ENCODE measurements at regions not wholly inside any gene's neighbourhood (a gene's known extent, or its start where the extent isn't known, plus 50 kb on each side); places are given as distances from the start of the nearest gene placed in this dataset.

DNA sequence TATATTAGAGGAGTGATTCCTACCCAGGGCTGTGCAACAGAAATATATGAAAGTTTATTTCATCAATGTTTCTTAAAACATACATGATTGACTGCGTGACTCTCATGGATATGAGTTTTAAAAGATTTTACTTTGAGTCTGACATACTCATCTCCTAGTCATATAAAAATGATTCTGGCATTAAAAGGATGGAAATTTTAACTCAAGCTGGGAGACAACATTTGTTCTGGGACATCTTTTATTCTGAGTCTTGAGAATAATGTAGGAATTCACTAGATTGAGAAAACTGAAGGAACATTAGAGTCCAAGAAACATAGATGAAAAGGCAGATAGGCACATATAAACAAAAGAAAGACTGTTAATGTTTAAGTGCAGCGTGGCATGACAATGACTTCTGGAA, 649.6 kb downstream of the SPRY1 start:
- Mint-ChIP-seq H3K4me3 (no peak overlapping the region), H3K4me1 (ENCODE audit: unreplicated experiment) (no peaks in the 10 kb centered on the region), H3K27ac (peak overlapping the region; percentile 53), H3K27me3 (no peaks in the 10 kb centered on the region), H3K9me3 (peaks cover 7% of the 10 kb centered on the region), H3K36me3 (peaks cover 6% of the 10 kb centered on the region)
- TF ChIP-seq, protein P1, sequence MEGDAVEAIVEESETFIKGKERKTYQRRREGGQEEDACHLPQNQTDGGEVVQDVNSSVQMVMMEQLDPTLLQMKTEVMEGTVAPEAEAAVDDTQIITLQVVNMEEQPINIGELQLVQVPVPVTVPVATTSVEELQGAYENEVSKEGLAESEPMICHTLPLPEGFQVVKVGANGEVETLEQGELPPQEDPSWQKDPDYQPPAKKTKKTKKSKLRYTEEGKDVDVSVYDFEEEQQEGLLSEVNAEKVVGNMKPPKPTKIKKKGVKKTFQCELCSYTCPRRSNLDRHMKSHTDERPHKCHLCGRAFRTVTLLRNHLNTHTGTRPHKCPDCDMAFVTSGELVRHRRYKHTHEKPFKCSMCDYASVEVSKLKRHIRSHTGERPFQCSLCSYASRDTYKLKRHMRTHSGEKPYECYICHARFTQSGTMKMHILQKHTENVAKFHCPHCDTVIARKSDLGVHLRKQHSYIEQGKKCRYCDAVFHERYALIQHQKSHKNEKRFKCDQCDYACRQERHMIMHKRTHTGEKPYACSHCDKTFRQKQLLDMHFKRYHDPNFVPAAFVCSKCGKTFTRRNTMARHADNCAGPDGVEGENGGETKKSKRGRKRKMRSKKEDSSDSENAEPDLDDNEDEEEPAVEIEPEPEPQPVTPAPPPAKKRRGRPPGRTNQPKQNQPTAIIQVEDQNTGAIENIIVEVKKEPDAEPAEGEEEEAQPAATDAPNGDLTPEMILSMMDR (conservative IDR thresholded peaks at IDR 0.05) = no peak
- no peak for DNase-seq (ENCODE audit: extremely low spot score, unreplicated experiment)

DNA sequence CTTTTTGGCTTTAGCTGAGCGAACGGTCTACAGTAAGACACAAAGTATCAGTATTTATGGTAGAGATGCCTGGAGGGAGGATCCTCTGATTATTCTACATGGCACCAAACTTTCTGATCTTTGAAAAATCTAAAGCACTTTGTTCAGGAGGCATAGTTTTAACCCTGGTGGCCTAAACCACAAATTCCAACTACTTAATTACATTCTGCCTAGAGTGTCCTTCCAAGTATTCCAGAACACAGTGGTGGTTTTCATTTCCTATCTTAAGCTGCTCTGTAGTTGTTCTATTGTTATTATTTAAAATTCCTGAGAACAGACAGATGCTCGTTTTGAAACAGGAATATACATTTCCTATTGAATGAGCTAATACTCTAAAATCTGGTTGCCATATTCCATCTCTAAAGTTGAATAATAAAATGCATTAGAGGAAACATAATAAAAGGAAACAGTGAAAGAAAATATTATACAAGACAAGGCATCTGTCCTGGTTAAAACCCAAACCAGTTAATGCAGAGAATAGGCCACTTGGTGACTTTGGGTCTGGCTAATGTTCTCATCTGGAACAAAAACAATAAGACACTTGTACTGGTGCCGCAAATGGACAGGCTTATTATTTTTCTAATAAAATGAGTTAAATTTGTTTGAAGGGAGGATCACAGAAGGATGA, 657.4 kb downstream of the SPRY1 start:
- DNase-seq (ENCODE audit: extremely low spot score, unreplicated experiment) = no peak
- TF ChIP-seq, protein P1 (conservative IDR thresholded peaks at IDR 0.05) = no peak
- H3K36me3 Mint-ChIP-seq = no peaks in the 10 kb centered on the region
- H3K4me1 Mint-ChIP-seq (ENCODE audit: unreplicated experiment) = no peaks in the 10 kb centered on the region
- H3K4me3 Mint-ChIP-seq = no peak overlapping the region
- H3K27me3 Mint-ChIP-seq = no peaks in the 10 kb centered on the region
- H3K27ac Mint-ChIP-seq = no peak overlapping the region
- no peaks in the 10 kb centered on the region for H3K9me3 Mint-ChIP-seq

DNA sequence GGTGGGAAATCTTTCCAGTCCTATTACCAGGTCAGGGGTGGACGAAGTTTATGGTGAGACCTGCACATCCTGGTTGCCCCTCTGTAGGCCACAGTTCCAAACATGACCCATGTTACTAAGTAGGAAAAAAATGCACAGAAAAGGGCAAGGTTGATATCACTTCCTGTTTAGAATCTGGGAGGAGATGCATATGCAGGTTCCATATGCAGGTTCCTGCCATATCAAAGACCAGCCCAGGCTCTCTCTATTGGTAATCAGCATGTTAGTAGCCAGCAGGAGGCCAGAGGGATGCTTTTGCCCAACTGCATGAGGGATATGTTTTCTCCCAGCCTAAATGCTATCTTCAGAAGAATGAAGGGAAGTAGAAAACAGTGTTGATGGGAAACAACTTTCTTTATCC, 657.2 kb downstream of the ANKRD50 start:
- peaks cover 4% of the 10 kb centered on the region for H3K4me1 Mint-ChIP-seq (ENCODE audit: unreplicated experiment)

DNA sequence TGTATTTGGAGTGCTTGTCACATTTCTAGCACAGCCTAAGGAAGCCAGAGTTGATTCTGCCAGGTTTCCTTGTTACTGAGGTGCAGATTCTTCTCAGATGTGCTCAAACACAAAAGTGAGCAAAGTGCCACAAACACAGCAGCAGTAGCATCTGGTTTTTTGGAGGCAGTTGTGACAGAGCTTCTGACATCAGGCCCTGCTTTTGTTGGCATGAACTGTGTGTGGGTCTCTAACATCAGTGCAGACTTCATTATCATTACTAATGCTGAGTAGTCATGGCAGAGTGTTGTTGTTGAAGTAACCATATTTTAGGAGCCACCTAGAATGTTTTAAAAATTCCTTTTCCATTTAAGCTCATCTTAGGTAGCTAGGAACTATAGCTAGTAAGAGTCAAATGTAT, 656.6 kb downstream of the ANKRD50 start:
- Mint-ChIP-seq H3K4me3 (no peak overlapping the region), H3K9me3 (no peaks in the 10 kb centered on the region), H3K36me3 (no peaks in the 10 kb centered on the region), H3K27me3 (no peaks in the 10 kb centered on the region), H3K27ac (no peak overlapping the region), H3K4me1 (ENCODE audit: unreplicated experiment) (peaks cover 10% of the 10 kb centered on the region)
- DNase-seq (ENCODE audit: extremely low spot score, unreplicated experiment) = no peak
- TF ChIP-seq, protein P1 (conservative IDR thresholded peaks at IDR 0.05) = no peak

More for the DNA sequence above, 657.2 kb downstream of the ANKRD50 start:
- Mint-ChIP-seq H3K9me3 (no peaks in the 10 kb centered on the region), H3K4me3 (no peak overlapping the region), H3K27me3 (no peaks in the 10 kb centered on the region), H3K27ac (no peak overlapping the region), H3K36me3 (no peaks in the 10 kb centered on the region)
- TF ChIP-seq, protein P1 (conservative IDR thresholded peaks at IDR 0.05) = no peak
- DNase-seq (ENCODE audit: extremely low spot score, unreplicated experiment) = no peak

DNA sequence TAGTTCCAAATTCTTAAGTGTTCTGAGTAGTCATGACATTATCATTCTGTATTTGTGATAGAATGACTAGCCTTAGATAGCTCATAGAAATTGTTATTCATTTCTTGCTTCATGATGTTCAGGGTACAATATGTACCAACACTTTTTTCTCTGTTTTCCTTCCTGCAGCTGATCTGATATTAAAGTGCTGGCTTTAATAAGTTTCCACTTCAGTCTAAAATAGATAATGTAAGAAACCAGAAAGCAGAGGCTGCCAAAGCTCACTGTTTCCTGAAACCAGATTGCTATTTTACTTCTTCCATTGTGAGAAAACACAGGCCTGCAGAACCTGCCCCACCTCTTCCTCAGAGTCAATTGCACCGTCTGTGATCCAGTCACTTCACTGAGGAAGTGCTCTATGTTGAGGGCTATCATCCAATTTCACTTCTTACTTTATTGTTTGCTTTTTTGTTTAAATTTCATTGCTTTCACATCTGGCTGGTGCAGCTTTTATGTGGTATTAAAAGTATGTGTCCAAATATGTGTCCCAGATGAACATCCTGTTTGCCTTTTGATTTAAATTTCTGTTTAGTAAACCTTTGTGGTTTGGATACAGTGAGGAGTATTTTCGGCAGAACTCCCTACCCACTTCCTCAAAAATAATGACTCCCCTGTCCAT, 652.1 kb downstream of the ANKRD50 start:
- DNase-seq (ENCODE audit: extremely low spot score, unreplicated experiment) = no peak
- no peaks in the 10 kb centered on the region for H3K36me3 Mint-ChIP-seq
- H3K27me3 Mint-ChIP-seq = no peaks in the 10 kb centered on the region
- H3K27ac Mint-ChIP-seq = peak overlapping the region; percentile 40
- H3K9me3 Mint-ChIP-seq = no peaks in the 10 kb centered on the region
- H3K4me3 Mint-ChIP-seq = peak overlapping the region; percentile 7
- peaks cover 16% of the 10 kb centered on the region for H3K4me1 Mint-ChIP-seq (ENCODE audit: unreplicated experiment)
- TF ChIP-seq, protein P1 (conservative IDR thresholded peaks at IDR 0.05) = no peak
